HFFc6 (cell line): ENCODE measurements at regions not wholly inside any gene's neighbourhood (a gene's known extent, or its start where the extent isn't known, plus 50 kb on each side); places are given as distances from the start of the nearest gene placed in this dataset.

ENCODE experiments used
- DNase-seq: peaks from one replicate; pipeline ENCODE4 v3.0.0-alpha.2; 2018
- H3K27ac Mint-ChIP-seq: 2 replicates; pipeline ENCODE4 v1.8.0; 2020; ENCODE audit warnings: mild to moderate bottlenecking, mixed read lengths
- H3K27me3 Mint-ChIP-seq: 2 replicates; pipeline ENCODE4 v1.8.0; 2021; ENCODE audit warnings: mild to moderate bottlenecking, moderate library complexity, mixed read lengths; ENCODE audit not compliant: insufficient read depth
- H3K36me3 Mint-ChIP-seq: 2 replicates; pipeline ENCODE4 v1.8.0; 2021; ENCODE audit warnings: low read depth, mixed read lengths
- H3K4me1 Mint-ChIP-seq: 2 replicates; pipeline ENCODE4 v1.8.0; 2020; ENCODE audit warnings: low read depth, mixed read lengths
- H3K4me3 Mint-ChIP-seq: 2 replicates; pipeline ENCODE4 v1.8.0; 2020; ENCODE audit warnings: mild to moderate bottlenecking, moderate library complexity, mixed read lengths
- H3K9me3 Mint-ChIP-seq: 2 replicates; pipeline ENCODE4 v1.8.0; 2020; ENCODE audit warnings: mild to moderate bottlenecking, mixed read lengths
- CTCF ChIP-seq: fragments of 200-600 bp; sonication (generic); IDR thresholded peaks from 2 replicates; pipeline ENCODE4 v1.5.0; 2021; ENCODE audit warnings: antibody characterized with exemption, mild to moderate bottlenecking

- no peak for TF ChIP-seq CTCF
- no peak for DNase-seq
- no peak overlapping the region for H3K27ac Mint-ChIP-seq
- peaks cover 16% of the 10 kb centered on the region for H3K9me3 Mint-ChIP-seq
- peaks cover 13% of the 10 kb centered on the region for H3K4me1 Mint-ChIP-seq
- H3K27me3 Mint-ChIP-seq: peaks cover 9% of the 10 kb centered on the region
- no peak overlapping the region for H3K4me3 Mint-ChIP-seq
- H3K36me3 Mint-ChIP-seq: peaks cover 9% of the 10 kb centered on the region
Observed at GRCh38 chr6:43956478-43956877, 170.8 kb downstream of the MRPL14 start.

- H3K36me3 Mint-ChIP-seq: peaks cover 9% of the 10 kb centered on the region
- no peak for TF ChIP-seq CTCF
- no peak overlapping the region for H3K27ac Mint-ChIP-seq
- no peak overlapping the region for H3K4me3 Mint-ChIP-seq
- H3K27me3 Mint-ChIP-seq: peaks cover 9% of the 10 kb centered on the region
- no peak for DNase-seq
- H3K9me3 Mint-ChIP-seq: peaks cover 16% of the 10 kb centered on the region
- H3K4me1 Mint-ChIP-seq: peaks cover 27% of the 10 kb centered on the region
Observed at GRCh38 chr6:43954311-43955131, 172.7 kb downstream of the MRPL14 start.

- H3K4me3 Mint-ChIP-seq: no peak overlapping the region
- DNase-seq: no peak
- H3K4me1 Mint-ChIP-seq: peaks cover 34% of the 10 kb centered on the region
- H3K27ac Mint-ChIP-seq: no peak overlapping the region
- H3K9me3 Mint-ChIP-seq: peaks cover 16% of the 10 kb centered on the region
- peak; percentile 48 for TF ChIP-seq CTCF
- peaks cover 9% of the 10 kb centered on the region for H3K27me3 Mint-ChIP-seq
- peaks cover 9% of the 10 kb centered on the region for H3K36me3 Mint-ChIP-seq
Observed at GRCh38 chr6:43953794-43954310, 173.4 kb downstream of the MRPL14 start.

GRCh38 chr6:43953256-43953655 is 174.0 kb downstream of the MRPL14 start:
- TF ChIP-seq CTCF: no peak
- Mint-ChIP-seq H3K36me3 (peaks cover 9% of the 10 kb centered on the region), H3K27ac (no peak overlapping the region), H3K27me3 (peaks cover 6% of the 10 kb centered on the region; the same call in 1 of the 2 replicates), H3K9me3 (peaks cover 16% of the 10 kb centered on the region), H3K4me1 (peaks cover 36% of the 10 kb centered on the region), H3K4me3 (no peak overlapping the region)
- no peak for DNase-seq

GRCh38 chr6:43952746-43953145 is 174.5 kb downstream of the MRPL14 start:
- peaks cover 11% of the 10 kb centered on the region for H3K9me3 Mint-ChIP-seq
- no peak overlapping the region for H3K27ac Mint-ChIP-seq
- peak; percentile 59 for TF ChIP-seq CTCF
- H3K27me3 Mint-ChIP-seq: peaks cover 5% of the 10 kb centered on the region; the same call in 1 of the 2 replicates
- H3K4me3 Mint-ChIP-seq: no peak overlapping the region
- H3K4me1 Mint-ChIP-seq: peaks cover 36% of the 10 kb centered on the region
- peaks cover 5% of the 10 kb centered on the region for H3K36me3 Mint-ChIP-seq
- DNase-seq: no peak
